Activated CD4-positive, alpha-beta T cell treated with anti-CD3 and anti-CD28 coated beads, Interleukin-2, amount 50 U/mL, for 16 hours (primary cell): ENCODE measurements at regions not wholly inside any gene's neighbourhood (a gene's known extent, or its start where the extent isn't known, plus 50 kb on each side); places are given as distances from the start of the nearest gene placed in this dataset.
"Not testable (repeated sequence)": the region's sequence is repeated elsewhere in the genome, so short reads cannot be mapped to it uniquely, and the experiment has no call there.

Experiments used
- DNase-seq: peaks from one replicate; pipeline ENCODE4 v3.0.0-alpha.2; 2020

DNA sequence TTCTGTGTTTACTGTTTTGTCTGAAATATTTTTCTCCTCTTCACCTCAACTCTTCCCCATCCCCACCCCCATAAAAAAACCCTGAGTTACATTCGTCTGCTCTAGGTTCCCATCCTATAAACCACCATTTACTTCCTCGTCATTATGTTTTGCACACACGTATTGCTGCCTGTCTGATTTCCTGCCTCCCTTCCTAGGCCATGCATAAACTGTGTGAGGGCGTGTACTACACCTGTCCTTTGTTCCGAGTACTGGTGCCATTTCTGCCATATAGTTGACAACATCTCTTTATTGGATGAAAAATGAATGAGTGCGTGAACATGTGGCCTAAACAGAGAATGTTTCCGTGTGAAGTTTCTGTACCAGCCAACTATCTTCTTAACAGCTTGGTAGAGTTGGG, 258.5 kb upstream of the FAT1 start:
- DNase-seq, result no peak

GRCh38 chr4:186984105-186984644, 260.5 kb upstream of the FAT1 start:
- DNase-seq, result no peak

GRCh38 chr4:186999686-187000085, 276.0 kb upstream of the FAT1 start:
- no peak for DNase-seq

DNA sequence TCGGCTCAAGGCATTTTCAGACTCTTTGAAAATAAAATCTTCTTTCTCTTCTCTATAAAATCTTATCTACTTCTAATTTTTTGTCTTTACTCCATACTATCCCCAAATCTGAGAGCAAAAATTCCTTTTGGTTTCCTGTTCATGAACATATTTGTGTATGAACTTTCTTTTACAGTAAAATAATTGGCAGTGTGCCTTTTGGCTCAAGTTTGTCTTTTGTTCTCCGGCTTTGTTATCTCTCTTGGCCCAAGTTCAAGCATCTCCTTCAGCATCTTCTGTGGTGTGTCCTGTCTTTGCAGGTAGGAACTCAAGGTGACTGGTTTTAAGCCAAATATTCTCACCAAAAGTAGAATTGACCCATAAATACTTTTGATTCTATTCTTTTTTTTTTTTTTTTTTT, 276.6 kb upstream of the FAT1 start:
- DNase-seq, result no peak

DNA sequence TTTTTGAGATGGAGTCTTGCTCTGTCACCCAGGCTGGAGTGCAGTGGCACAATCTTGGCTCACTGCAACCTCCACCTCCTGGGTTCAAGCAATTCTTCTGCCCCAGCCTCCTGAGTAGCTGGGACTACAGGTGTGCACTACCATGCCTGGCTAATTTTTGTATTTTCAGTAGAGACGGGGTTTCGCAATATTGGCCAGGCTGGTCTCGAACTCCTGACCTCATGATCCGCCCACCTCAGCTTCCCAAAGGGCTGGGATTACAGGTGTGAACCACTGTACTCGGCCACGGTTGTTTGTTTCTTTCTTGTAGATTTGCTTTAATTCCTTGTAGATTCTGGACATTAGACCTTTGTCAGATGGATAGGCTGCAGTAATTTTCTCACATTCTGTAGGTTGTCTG, 278.5 kb upstream of the FAT1 start:
- DNase-seq, result not testable (repeated sequence)

GRCh38 chr4:187004628-187005027, 281.0 kb upstream of the FAT1 start:
- DNase-seq, result no peak

DNA sequence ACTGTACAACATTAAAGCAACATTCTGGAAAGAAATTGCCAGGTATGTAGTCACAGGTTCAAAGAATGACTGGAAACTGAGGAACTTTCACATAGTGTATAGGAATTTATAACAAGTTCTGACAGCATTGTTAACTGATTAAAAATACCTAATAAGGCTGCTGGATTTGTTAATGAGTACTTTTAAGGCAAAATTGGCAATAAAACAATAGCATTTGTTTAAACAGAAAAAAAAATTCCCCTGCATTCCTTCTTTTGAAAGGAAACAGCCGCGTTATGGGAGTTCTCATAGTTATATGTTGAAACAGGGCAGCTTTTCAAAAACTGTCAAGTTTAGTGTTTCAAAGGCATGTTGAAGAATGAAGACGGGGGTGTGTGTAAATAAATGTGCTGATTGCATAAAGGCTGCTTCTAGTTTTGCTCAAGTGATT, 282.5 kb upstream of the FAT1 start:
- no peak for DNase-seq

DNA sequence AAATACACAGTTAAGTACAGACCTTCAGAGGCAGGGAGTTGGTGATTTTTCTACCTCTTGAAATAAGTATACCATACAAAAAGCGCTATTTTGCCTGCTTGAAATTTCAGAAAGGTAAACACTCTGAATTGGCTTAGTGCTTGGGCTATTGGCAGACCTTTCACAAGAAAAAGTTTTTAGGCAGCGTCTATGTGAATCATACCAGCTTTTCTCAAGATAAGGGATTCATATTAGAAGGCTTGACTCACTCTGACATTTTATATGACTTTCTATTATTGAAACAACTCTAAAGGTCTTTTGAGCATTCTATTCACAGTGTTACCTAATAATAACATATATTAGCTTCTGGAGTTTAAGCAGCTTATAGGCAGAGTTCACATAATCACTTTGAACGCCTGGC, 286.4 kb upstream of the FAT1 start:
- no peak for DNase-seq

GRCh38 chr4:187016101-187016500, 292.4 kb upstream of the FAT1 start:
- DNase-seq, result no peak

DNA sequence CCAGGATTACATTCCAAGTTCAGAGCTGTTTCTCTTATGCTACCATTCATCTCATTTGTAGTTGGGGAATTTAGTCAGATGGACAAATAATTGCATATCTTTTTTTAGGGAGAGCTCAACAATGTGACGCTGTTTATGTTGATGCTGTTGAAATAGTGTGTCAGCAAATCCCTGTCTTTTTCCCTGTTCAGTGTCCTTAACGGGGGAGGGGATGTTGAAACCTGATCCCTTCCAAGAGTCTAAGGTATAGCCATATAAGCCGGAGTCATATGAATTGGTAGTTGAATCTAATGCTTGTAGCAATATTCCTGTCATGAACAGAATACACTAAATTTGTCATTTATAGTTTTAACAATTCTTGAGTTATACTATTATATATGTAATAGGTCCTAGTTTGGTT, 293.5 kb upstream of the FAT1 start:
- no peak for DNase-seq

DNA sequence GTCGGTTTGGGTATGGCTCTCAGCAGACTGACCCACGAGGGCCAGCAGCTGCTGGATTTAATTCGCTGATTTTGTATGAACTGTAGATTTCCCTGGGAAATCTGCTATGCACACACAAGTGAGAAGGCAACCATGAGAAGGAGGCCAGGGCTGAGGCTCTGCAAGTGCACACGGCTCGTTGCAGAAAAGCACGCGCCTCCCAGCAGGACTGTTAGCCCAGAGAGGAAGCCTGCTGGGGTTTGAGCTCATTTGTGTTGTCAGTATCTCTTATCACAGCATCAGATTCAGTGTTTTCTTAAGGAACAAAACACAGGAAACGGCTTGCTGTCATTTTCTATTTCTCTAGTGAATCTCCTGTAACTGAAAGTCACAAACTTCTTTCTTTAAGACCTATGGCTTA, 296.2 kb upstream of the FAT1 start:
- DNase-seq, result no peak

DNA sequence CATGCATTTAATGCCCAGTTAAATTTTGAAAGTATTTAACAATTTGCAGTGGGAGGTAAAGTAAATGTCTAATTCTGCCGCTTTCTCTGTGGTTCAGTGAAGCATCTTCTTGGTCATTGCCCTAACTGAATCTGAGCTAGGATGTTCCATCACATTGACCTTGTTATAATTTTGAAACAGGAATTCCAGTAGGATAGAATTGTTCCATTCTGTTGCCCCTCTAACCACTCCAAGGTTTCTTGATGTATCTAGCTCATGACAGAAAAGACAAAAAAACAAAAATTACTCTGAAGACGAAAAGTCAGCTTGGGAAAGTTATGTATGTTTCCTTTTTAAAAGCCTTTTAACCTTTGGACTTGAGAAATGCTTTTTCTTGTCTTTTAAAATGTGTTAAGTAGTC, 297.0 kb upstream of the FAT1 start:
- no peak for DNase-seq

DNA sequence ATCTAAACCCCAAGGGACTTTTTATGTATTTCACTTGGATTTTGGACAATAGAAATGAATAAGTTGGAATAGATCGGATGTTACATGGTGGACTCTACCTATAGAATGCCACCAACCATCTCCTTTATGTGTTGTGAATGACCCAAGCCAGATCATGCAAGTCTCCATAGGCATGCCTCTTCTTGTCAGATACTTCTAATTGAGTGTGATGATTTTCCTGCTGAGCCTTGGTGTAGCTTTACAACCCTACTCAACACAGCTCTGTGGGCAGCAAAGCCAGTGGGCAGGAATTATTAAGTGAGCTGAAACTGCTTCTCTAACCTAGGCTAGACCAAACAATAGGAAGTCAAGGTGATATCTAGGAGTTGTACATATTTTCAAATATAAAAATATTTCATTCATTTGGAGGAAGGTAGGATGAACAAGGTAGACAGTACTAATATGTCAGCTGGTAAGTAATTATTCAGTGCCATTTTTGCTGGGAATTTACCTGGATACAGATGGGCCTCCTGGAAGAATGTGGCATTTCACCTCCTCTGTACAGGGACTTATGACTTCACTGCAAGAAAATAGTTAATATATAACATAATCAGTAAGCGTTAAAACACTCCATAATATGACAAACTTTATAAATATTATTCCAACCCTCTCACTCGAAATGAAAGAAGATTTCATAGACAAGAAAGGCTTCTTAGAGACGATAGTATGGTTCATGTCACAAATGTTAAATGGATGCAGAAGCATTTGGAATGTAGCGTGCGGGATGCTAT, 298.0 kb upstream of the FAT1 start:
- DNase-seq, result no peak

DNA sequence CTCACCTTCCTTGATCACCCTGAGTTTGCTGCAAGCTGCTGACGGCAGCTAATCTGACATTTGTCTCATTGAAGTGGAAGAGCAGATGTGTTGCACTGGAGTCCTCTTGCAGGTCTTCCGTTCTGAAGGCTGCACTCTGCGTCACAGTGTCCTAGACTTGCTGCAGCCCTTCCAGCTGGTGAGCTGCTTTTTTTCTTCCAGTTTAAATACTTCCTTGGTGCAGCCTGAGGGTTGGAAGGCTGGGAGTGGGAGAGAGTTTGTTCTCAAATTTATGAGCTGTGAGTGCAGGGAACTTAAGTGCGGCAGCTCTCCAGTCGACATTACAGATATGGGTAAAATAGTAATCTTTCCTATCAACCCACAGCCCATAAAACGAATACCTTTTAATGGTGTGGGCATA, 303.6 kb upstream of the FAT1 start:
- no peak for DNase-seq

DNA sequence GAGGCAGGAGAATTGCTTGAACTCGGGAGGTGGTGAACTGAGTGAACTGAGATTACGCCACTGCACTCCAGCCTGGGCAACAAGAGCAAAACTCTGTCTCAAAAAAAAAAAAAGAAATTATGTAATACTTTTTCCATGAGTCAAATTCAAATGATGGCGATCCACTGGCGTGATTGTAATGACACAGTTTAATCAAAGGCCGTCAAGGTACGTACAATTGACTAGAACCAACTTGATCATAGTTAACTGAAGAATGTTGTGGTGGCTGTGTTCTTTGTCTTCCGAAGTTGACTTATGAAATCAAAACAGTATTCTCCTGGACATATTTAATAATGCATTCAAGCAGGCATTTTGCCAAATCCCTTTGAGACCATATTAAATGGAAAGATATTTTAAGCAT, 318.6 kb upstream of the FAT1 start:
- no peak for DNase-seq

GRCh38 chr4:187046471-187046870, 322.8 kb upstream of the FAT1 start:
- no peak for DNase-seq

- no peak for DNase-seq
These were observed 335.4 kb upstream of the FAT1 start for GRCh38 chr4:187059021-187059420.

DNA sequence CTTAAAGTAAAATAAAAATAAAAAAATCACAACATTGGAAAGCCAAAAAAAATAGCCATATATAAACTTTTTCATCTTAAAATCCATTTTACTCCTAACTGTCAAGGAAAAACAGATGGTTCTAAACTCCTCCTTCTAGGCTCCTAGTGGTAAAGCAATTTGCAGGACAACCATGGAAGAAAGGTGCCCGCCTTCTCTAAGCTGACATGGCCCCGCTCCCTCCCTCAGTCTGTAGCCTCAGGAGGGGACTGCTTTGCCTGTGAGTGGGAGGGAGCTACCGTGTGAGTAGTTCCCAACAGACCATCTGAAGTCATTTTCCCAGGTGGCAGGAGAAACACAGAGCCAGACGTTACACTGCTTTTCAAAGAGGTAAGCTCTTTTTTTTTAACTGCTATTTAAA, 336.2 kb upstream of the FAT1 start:
- DNase-seq, result no peak

DNA sequence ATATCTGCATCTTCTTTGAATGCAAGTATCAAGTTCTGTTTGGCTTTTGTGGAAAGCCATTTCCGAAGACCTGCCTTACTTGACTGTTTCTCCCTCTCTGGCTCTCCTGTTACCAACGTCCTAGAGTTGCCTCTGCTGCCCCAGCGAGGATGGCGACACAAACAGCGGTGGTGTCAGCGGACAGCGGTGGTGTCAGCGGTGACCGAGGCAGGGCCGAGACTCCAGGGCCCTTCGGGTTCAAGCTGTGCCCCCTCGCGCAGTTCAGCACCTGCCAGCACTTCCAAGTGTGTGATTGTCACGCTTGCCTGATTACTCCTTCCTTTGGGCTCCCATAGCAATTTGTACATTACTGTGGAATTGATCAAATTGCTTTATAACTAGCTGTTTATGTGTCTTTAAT, 336.9 kb upstream of the FAT1 start:
- DNase-seq, result no peak

- DNase-seq, result no peak
These were observed 339.6 kb upstream of the FAT1 start for GRCh38 chr4:187063251-187063650.

DNA sequence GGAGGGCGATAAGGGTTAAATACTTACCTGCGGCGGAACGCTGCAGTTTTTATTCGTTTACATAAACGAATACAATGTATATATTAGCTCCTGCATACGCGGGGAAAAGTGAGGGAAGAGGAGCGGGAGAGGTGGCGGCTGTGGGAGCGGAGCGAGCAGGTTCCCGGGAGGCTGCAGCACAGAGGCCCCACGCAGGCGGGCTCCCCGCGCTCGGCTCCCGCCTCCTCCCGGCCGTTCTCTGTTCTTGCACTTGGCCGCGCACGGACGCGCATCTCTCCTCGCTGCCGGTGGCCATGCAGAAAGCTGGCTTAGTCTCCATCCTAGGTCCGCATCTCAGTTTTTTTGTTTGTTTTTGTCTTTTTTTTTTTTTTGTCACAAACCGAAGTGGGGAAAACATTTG, 340.4 kb upstream of the FAT1 start:
- DNase-seq, result no peak

GRCh38 chr4:187065396-187065795, 341.7 kb upstream of the FAT1 start:
- no peak for DNase-seq

- no peak for DNase-seq
These were observed 342.1 kb upstream of the FAT1 start for GRCh38 chr4:187065806-187066205.

DNA sequence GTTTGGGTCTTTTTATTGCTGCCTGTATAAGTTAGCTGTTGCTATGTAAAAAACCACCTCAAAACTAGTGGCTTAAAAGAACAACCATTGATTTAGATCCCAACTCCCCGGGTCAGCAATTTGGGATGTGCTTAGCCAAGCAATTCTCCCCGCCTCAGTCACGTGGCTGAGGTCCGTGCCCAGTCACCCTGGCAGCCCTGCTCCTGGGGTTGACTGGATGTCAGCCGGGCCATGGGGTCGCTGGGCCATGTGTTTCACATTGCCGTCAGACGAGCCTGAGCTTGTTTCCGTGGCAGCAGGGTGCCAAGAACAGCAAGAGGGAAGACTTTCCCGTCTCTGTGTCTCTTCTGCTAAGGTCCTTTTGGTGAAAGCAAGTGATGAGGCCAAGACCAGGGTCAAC, 345.7 kb upstream of the FAT1 start:
- DNase-seq, result no peak

- no peak for DNase-seq
These were observed 346.5 kb upstream of the FAT1 start for GRCh38 chr4:187070158-187070557.
